Activated T-cell treated with anti-CD3 and anti-CD28 coated beads for 1 hour (primary cell): ENCODE measurements at regions not wholly inside any gene's neighbourhood (a gene's known extent, or its start where the extent isn't known, plus 50 kb on each side); places are given as distances from the start of the nearest gene placed in this dataset.

Source experiments
- DNase-seq: peaks from one replicate; pipeline ENCODE4 v3.0.0-alpha.2; 2020; ENCODE audit warnings: low read depth

DNA sequence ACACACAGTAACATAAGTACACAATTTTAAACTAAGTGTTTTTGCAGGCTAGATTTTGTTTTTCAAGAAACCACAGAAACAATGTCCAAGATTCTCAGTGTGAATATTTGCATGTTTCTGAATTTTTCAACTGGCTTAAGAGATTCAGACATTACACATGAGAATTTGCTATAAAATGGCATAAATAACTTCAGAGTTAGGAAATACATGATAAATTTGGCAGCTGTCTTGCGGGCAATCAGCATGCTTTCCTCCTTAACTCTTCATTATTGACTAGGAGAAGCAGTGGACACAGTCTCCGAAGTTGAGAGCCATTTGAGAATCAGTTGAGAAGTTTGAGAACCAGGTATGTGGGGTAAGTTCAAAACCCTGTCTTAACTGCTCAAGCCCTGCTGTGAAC lies 625.6 kb upstream of the SGO1 start:
- DNase-seq, result no peak

GRCh38 chr3:20811006-20811405 lies 625.0 kb upstream of the SGO1 start:
- no peak for DNase-seq

DNA sequence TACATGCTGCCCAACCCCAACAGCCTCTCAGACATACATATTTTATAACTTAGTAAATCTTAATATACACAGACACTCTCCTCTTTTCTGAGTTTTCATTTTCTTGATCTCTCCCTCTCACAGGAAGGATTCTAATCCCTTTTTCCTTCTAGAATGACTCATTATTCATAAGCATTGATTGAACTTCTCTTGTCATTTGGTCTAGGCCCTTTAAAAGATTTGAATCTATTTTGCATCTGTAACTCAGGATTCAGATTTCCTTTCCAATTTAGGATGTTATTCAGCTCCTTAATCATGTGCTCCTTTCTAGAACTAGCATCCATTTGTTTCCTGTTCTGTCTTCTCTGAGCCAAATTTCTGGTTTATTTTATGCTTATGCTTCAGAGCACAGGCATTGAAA lies 624.5 kb upstream of the SGO1 start:
- no peak for DNase-seq

- DNase-seq, result no peak
Observed at GRCh38 chr3:20809356-20809755, 623.4 kb upstream of the SGO1 start.

GRCh38 chr3:20808864-20809263 lies 622.9 kb upstream of the SGO1 start:
- no peak for DNase-seq

DNA sequence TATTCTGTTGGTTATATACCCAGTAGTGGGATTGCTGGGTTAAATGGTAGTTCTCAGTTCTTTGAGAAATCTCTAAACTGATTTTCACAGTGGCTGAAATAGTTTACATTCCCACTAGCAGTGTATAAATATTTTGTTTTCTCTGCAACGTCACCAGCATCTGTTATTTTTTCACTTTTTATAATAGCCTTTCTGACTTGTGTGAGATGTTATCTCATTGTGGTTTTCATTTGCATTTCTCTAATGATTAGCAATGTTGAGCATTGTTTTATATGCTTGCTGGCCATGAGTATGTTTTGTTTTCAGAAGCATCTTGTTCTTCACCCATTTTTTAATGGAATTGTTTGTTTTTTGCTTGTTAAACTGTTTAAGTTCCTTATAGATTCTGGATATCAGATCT lies 612.7 kb upstream of the SGO1 start:
- DNase-seq, result no peak

GRCh38 chr3:20787005-20787404 lies 601.0 kb upstream of the SGO1 start:
- no peak for DNase-seq

GRCh38 chr3:20776692-20777091 lies 590.7 kb upstream of the SGO1 start:
- DNase-seq, result no peak

- DNase-seq, result no peak
Observed at GRCh38 chr3:20776286-20776685, 590.3 kb upstream of the SGO1 start.

DNA sequence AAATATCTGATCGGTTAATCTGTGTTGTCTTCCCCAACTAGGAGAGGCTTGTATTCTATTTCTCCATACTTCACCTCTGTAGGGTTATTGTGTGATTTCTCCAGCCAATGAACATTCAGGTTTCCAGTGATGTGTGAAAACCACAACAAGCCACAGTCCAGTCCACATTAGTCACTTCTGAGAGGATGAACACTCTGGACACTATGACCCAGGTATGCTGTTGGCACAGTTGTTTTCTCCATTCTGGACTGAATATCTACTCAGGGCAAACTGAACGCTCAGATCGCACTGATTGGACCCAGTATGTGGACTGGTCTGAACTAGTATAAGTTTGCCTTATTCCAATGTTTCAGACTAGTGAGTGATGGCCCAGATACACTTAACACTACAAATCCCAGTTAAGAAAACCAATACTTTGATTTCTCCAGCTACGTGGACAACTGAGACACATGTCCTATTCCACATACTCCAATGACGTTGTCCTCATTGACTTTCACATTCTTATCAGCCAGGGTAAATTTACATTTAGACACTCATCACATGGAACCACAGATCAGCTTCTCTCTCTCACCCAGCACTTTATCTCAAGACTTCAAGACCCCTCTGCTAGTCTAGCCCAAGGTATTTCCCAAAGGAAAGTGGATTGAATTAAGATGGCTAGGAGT lies 587.4 kb upstream of the SGO1 start:
- DNase-seq, result no peak

GRCh38 chr3:20772869-20773268 lies 586.9 kb upstream of the SGO1 start:
- DNase-seq, result no peak

DNA sequence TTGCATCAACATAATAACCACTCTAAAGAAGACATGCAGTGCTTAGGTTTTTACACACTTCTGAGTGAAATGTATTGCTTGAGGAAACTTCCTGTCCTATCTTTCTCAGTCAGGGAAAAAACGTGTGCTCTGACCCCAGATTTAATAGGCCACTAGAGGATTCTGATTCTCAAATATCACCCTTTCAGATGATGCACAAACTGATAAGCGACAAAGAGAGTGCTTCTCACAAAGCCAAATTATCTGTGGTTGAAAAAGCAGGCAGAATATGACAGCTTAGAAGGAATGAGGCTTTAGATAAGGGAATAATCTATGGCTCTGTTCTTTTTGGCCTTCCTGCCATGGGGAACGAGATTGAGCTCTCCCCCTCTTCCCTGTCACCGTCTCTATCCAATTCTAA lies 583.4 kb upstream of the SGO1 start:
- no peak for DNase-seq

DNA sequence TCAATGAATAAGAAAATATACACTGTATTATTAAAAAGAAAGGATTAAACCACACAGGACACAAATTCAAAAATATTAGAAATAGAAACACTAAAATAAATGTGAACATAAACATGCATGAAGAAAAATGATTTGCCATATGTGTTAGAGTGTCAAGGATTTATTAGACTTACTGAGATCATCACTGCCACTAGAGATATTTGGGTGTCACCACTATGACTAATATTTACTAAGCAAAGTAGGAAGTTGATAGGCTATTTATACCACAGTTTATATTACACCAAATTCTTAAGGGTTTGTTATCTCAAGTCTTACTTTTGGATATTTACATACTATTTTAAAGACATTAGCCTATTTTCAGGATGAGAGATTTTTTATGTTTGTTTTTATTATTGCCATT lies 575.0 kb upstream of the SGO1 start:
- no peak for DNase-seq

DNA sequence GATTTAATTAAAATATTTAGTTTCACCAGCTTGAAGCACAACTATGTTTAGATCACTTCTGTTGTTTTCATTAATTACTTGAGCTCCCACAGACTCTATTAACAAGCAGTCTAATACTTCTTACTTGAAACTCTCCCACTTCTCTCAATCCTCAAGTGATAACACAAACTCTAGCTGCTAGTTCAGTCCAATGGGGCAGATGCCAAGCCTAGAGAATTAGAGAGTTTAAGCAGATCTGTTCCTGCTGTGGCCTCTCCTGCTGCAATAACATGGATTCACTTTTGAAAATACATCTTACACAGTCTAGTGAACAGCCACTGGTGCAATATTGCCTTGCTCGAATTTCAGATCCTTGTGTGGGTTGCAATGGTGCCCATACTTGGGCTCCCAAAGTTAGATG lies 566.4 kb upstream of the SGO1 start:
- no peak for DNase-seq

DNA sequence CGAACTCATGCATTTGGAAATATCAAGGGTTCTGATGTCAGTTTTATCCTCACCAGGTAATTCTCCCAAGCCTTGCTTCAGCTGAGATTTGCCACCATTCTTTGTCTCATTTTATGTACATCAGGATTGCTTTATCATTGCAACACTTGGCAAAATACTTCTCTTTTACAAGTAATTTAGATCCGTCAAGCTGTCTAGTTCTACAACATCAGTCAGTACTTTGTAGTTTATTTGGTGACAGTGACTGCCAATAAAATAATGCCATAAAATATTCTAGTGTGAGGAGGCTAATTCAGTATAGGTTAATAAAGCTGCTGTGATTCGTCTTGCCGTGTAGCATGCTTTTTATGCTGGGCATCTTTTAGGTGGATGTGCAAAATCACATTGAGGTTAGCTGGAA lies 565.3 kb upstream of the SGO1 start:
- no peak for DNase-seq

GRCh38 chr3:20747741-20748140 lies 561.7 kb upstream of the SGO1 start:
- DNase-seq, result no peak

DNA sequence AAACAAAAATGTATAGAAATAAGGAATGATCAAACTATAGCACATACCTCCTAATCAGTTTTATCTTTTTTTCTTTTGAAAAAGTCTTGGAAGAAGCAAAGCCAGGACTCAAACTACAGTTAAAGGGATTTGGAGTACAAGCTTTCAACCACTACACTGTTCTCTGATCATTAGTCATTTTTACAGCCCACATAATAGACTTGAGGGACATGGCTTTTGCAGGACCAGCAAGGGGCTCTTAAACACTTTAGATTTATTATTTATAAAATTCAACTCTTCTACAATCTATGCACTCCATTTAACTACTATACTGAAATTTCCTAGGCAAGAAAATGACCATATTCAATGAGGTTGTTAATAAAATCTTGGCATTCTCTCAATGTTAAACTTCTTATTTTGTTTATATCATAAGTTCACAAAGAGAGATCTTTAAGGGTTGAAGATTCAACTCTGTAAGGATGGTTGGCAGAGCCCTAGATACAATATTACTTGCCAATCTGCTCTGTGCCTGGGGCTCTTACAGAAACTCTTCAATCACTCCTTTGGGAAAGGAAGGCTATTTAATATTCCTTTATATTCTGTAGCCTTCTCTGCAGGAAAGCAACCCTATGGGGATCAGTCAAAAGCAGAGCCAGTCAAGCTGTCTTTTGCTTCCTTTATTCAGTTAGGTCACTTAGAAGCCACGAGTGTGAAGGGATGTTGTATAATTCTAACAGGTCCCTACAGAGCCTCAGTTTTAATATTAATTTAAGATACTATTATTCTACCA lies 557.7 kb upstream of the SGO1 start:
- no peak for DNase-seq

DNA sequence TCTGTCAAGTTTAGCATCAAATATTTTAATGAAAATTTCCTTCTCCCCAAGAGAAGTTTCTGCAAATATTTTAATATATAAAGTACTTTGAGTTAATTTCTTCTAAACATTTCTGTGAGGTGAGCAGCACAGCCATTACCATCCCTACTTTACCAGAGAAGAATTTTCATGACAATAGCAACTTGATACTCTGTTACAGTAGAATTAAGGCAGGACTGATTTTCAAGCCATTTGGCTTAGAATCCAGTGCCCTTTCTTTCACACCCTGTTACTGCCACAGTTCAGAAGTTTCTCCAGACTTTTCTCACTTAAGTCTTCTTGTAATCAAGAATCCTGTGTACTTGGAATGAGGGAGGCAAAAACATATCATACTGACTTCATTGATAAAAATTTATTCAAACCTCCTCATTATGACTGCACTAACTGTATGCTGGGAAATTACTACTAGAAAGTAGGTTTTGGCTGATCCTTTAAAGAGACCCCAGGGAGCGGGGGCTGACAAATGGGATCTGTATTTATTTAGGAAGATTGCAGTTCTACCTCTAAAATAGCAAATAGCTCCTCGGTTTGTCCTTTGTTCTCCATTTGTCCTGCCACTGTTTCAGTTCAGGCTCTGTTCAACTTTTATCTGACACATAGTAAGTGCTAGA lies 557.0 kb upstream of the SGO1 start:
- no peak for DNase-seq

GRCh38 chr3:20741381-20741780 lies 555.4 kb upstream of the SGO1 start:
- DNase-seq, result no peak

- no peak for DNase-seq
Observed at GRCh38 chr3:20739814-20740213, 553.8 kb upstream of the SGO1 start.

DNA sequence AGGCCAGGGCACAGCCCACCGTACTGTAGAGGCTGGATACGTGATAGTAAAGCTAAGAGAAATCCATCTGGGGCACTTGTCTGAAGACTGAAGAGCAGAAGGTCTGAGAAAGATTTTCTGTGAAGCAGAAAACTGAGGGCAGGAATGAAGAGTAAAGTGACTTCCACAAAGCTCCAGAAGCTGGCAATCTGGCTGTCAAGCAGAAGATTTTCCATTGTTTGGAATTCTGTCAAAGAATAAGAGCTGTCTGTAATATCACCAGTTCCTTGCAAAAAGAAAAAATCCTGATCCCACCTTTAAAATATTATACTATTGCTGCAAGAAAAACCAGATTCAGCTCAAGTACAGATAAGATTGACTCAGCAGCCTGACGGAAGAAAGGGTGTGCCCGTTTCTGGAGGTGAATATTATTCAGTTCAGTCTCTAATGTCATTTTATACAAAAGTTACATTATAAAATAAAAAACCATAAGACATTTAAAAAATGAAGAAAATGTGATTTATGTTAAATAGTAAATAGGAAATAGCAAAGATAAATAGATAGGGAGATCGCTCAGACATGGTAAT lies 550.4 kb upstream of the SGO1 start:
- DNase-seq, result no peak

DNA sequence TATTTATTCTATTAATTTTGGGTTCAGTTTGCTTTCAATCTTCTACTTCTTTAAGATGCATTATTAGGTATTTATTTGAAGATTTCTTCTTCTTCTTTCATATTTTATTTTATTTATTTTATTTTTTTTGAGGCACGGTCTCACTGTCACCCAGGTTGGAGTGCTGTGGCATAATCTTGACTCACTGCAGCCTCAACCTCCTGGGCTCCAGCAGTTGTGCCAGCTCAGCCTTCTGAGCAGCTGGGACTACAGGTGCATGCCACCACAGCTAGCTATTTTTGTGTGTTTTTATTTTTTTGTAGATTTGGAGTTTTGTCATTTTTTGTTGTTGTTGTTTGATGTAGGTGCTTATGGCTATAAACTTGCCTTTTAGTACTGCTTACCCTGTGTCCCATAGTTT lies 543.2 kb upstream of the SGO1 start:
- DNase-seq, result no peak

- DNase-seq, result no peak
Observed at GRCh38 chr3:20726786-20727185, 540.8 kb upstream of the SGO1 start.
